ENCODE measurements at regions not wholly inside any gene's neighbourhood (a gene's known extent, or its start where the extent isn't known, plus 50 kb on each side); places are given as distances from the start of the nearest gene placed in this dataset.

DNA sequence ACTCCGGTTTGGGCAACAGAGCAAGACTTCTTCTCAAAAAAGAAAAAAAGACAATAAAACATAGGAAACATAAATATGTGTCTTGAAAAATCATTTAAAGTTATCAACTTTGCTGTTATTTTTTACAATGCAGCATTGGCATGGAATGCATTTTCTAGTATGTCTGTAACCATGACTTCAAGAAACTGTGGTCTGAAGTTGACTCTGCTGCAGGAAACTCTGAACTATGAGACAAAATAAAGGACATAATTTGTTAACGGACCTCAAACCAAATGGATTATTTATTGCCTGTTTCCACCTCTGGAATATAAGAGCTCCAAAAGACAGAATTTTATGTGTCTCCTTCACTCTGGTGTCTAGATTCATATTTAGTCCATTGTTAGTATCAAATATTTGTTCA lies 79.1 kb downstream of the TRIB2 start:
- no peak for DNase-seq (ENCODE audit: low read depth in 2 of 2)

DNA sequence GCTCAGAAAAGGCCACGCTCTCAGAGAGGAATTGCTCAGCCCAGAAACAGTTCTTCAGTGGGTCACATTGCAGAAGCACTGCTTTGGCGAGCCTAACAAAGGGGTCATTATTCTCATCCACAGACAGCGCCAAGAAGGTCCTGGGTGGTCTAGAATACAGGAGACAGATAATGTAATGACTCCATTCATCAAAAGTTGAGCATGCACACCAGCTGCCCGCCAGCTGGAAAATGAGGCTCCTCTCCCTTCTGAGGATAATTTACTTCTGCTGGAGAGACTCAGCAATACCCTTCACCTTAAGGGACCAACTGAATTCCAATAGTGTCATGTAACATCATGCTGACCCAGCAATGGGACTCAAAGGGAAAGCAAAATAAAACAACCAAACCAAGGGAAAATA lies 79.9 kb downstream of the TRIB2 start:
- DNase-seq (ENCODE audit: low read depth in 2 of 2) = no peak

DNA sequence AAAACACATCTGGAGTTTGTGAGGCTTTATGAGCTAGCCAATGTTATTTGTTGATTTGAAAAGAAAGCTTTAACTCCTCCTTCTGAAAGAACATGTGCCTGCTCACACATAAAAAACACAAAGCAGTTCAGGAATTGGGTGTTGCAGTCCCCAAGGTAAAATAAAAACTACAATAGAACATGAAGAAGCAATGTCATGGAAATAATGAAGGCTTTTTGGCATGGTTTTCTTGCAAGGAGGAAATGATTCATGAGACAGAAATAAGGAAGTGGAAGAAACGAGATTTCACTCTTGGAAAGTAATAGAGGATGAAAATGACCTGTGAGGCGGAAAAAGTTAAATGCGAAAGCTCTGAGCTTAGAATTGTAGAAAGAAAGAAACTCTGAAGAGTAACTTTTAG lies 81.1 kb downstream of the TRIB2 start:
- DNase-seq (ENCODE audit: low read depth in 2 of 2) = no peak

DNA sequence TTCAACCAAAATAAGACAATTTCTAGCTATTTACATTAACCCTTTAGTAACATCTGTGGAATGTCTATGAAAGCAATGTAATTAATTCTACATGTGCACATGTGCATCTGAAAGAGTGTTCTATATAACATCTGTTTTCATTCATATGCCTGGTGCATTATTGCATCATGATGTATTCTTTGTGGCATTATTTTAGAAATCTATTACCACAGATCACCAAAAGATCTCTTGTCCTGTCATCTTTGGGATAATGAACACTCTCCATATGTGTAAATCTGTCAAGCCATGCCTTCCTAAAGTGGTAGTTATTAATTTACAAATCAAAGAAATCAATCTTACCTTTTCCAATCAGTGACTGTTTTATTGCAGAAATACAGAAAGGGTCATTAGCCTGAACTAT lies 86.9 kb downstream of the TRIB2 start:
- no peak for DNase-seq (ENCODE audit: low read depth in 2 of 2)

DNA sequence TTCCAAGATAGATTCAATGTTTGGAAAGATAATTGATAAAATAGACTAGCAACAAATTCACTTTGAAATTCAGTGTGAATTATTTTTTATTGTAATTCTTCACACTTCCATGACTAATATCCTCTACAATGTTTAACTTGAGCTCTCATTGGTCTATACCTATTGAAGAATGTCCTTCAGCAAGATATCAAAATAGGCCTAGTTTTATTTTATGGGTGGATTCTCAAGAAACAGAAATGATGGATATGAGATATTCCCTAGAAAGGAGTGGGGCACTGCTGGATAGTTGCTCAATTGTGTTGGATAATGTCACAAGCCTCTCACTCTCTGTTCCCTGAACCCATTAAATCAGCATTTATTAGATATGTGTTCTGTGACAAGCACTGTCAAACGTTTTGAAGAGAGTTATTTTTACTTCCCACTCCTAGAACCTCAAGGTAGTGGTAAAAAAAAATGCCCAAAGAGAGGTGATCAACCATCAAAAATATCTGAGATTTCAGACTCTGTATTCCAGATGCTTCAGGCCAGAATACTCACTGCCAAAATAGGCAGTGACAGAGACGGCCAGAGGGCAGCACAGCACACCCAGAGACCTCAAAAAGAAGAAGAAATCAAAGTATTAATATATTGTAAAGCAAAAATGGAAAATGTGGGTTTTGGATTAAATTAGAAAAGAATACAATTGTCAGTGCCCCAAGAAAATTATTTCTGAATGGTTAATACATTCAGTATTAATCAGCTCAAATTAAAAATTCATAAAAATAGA lies 87.5 kb downstream of the TRIB2 start:
- DNase-seq (ENCODE audit: low read depth in 2 of 2) = no peak

DNA sequence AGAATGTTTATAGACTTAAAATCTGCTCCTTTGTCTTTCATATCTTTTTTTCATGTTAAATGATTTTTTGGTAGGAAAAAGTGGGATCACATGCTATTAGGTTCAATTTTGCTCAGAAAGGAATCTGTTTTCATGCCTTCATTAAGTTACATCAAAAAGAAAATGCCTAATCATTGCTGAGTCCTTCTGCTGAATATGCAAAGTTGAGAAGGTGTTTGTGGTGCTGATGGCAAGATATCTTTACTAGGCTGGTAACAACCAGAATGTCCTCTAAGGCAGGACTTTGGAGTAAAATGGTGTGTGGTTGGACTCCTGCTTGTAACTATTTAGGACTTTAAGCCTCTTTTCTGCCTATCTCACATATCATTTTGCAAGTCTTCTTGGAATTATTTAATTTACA lies 88.3 kb downstream of the TRIB2 start:
- no peak for DNase-seq (ENCODE audit: low read depth in 2 of 2)

DNA sequence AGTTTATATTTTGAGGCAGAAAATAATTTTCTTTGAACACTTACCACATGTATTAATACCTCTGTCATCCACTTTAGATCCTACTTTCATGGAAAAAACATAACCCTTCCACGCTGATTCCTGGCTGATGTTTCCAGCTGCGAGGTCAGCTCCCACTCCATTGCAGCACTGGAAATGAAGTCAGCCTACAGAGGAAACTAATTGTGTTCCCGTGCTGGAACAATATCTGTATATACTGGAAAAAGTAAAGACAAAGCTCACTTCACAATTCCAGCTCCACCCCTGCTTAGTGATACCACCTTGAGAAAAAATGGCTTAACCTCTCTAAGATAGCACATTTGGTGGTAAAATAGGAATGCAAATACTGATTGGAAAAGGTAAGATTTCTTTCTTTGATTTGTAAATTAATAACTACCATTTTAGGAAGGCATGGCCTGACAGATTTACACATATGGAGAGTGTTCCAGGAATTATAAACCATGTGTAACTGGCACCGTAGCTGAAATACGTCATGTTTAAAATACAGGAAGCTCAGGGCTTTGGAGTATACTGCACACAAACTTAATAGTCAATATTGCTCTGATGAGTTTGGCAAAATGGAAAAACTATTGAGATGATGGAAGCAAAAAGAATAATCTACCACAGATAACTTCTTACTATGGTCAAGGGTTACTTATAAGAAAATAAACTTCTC lies 90.0 kb downstream of the TRIB2 start:
- no peak for DNase-seq (ENCODE audit: low read depth in 2 of 2)

DNA sequence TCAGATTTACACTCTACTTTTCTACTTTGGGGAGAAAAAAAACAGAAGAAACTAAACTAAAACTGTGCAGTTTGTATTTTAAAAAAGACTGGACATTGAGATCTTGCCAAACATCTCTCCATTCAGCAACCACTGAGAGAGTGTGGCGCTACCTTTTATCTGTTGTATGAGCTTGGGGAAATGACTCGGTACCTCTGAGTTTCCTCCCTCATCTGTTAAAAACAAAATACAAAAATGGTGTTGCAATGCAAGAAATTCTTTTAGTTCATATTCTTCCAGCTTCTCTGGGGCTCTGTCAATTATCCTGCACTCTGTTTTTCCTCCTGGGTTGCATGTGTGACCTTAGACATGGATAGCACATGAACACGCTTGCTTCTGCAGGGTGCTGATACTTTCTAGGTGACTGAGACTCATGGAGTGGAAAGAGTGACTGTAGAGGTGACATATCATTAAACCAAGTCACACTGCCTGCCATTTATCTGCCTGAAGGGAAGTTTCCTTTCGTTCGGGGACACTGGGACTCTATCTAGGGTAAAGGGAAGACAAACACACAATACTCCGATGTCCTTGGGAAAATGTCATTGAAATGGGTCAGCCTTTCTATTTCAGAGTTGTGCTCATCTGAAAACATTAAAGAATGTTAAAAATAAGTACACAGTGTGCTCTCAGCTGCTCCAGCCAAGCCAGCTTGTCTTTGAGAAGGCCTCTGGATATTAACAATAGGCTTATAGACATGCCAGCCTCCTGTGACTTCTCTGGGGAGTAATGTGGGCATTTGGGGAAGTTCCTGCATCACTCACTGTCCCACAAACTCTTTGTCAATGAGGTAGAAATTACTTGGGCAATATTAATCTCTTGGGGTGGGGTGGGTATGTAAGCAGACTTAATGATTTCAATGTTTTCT lies 91.4 kb downstream of the TRIB2 start:
- no peak for DNase-seq (ENCODE audit: low read depth in 2 of 2)

DNA sequence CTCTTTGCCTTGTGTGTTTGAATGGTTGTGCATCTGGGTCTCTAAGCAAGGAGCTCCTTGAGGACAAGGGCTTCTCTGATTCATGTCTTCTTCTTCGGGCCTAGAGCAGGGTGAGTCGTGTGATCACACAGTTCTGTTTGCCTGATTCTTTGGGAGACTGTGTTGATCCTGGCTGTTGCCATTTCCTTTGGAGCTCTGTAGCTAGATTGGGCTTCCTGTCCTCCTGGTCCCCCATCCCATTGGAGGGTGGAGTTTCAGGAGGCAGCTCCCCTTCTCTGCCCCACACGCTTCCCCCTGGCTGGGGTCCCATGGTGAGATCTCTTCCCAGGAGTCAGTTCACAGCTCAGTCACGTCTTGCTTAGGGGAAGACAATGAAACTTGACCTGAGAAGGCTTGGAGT lies 92.8 kb downstream of the TRIB2 start:
- no peak for DNase-seq (ENCODE audit: low read depth in 2 of 2)

DNA sequence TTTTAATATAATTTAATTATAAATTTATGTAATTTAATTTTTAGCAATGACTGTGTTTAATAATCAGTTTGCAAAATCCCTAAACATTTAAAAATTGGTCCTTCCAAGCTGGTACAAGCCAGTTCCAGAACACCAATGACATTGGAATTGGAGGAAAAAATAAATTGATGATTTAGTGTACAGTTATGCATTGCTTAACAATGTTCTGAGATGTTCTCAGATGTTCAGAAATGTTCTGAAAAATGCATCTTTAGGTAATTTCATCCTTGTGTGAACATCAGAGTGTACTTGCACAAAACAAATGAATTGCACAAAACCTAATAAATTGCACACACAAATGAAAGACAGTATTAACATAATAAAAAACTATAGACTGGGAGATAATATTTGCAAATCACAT lies 95.2 kb downstream of the TRIB2 start:
- no peak for DNase-seq (ENCODE audit: low read depth in 2 of 2)

DNA sequence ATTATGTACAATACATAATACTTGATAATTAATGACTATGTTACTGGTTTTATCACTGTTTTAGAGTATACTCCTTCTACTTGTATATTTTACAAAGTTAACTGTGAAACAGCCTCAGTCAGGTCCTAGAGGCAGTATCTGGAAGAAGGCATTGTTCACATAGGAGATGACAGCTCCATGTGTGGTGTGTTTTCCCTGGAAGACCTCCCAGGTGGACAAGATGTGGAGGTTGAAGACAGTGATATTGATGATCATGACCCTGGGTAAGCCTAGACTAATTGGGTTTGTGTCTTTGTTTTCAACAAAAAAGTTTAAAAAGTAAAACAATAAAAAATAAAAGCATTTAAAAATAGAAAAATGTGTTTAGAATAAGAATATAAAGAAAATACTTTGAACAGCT lies 96.4 kb downstream of the TRIB2 start:
- no peak for DNase-seq (ENCODE audit: low read depth in 2 of 2)

DNA sequence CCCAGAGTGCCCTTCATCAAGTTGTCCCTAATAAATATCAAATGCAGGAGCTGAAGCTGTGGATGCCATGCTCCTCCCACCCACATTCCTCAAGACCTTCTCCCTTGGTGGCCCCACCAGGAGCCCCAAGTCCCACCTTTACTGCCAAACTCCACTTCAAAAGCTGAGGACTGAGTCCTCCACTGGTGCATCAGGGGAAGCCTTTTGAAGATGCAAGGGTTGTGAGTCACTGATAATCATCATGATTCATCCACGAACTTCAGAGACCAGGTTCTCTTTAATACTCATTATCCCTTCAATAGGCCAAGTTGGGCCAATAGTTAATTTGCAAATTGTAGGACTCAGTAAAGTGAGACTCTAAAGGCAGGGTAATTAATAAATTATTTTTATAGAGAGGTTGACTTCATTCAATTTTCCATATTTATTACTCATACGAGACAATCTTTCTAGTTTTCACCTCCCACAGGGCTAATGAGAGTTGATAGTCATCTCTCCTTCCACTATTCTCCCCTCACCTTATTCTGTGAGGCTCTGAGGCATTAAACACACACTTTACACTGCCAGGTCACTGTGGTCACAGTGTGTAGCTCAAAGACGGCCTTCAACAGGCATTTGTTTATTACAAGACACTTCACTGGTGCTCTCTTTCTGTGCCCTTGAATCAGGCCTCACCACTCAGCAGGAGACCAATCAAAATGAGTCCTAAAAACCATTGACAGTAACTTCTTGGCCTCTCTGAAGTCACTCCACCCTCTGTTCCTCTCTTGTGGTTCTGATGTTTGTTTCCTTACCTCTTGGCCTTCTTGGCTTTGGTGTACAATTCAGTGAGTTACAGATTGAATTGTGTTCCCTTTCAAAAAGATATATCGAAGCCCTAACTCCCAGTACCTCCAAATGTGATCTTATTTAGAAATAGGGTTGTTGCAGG lies 99.9 kb downstream of the TRIB2 start:
- DNase-seq (ENCODE audit: low read depth in 2 of 2) = no peak

DNA sequence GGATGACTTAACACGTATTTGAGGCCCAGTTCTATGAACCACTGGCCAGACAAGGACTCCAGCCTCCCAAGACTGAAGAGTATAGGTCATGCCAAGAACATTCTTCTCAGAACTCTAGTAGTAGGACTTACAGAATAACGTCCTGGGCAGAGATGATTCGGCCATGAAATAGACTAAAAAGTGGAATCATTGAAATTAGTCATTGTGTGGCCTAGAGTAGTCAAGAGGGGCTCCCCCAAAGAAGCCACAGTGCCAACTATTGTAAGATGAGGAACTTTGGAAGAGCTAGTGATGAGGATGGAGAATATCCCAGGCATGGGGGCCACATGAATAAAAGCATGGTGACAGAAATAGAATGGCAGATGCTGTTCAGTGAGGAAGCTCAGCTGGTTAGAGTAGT lies 101.1 kb downstream of the TRIB2 start:
- DNase-seq (ENCODE audit: low read depth in 2 of 2) = no peak

DNA sequence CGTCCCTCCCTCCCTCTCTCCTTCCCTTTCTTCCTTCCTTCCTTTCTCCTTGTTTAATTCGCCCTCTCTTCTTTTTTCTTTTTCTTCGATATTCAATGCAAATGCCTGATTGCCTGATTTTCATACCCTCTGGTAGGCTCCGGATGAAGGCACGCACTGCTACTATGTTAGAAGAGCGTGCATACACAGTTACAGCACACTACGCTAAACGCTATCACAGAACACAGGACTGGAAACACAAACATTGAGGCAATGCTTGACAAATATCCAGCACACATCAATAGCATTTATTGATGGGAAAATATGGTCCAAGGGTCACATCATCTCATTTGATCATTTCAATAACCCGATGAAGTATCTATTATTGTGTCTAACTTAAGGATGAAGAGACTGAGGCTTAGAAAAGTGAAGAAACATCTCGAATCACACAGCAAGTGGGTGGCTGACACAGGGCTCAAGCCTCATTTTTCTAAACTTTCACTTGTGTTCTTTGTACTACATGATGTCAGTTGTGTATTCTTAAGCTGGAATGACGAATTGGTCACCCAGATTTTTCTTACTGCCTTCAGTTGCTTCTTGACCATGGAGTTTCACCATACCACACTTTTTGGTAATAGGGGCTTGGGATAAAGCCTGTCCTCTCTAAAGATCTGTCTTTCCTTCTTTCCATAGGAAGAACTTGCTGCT lies 101.8 kb downstream of the TRIB2 start:
- no peak for DNase-seq (ENCODE audit: low read depth in 2 of 2)

DNA sequence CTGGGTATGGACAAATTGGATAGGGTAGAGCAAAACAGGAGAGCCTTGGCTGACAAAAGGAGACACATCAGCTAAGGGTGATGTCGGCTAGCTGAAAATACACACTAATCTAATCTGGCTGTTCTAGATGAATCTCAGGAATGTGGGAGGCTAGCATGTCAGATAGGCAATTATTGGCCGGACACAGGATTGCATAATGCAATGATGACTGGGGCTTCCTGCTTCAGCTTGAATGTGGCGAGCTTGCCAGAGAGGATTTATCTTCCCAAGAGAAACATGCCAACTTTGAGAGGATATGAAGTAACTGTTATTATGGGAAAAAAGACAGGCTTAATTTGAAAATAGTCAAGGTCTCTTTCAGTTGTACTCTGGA lies 102.4 kb downstream of the TRIB2 start:
- DNase-seq (ENCODE audit: low read depth in 2 of 2) = no peak

DNA sequence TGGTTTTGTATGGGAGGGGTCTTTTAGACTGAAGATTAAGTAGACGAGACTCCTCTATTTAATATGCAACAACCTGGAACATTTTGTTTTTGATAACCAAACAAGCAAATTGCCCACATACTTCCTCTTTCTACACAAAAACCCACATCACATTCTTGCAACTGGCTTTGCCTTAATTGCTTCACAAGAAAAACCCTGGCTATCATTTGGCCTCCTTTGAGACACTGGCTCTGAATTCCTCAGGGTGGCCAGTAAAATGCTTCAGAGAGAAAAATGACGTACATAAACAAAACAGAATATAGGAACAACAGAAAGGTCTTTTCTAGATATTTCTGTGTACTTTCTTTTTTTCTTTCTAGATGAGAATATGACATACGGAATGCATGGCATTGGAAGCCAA lies 103.0 kb downstream of the TRIB2 start:
- no peak for DNase-seq (ENCODE audit: low read depth in 2 of 2)

DNA sequence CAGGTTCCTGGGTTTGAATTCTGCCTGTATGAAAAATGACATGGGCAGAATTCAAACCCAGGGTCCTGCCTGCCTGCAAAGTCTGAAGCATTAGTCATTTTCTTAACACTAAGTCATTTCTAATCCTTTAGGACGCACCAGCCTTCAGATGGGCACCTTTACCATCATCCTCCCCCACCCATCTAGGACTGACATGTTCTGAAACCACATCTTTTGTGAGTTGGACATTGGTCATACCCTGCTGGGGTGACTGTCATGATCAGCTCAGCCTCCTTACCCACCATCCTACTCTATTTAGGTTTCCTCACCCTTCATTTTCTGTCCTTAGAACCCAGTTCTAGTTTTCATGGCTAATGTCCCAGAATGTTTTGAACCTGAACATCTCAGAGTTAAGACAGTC lies 104.9 kb downstream of the TRIB2 start:
- no peak for DNase-seq (ENCODE audit: low read depth in 2 of 2)

DNA sequence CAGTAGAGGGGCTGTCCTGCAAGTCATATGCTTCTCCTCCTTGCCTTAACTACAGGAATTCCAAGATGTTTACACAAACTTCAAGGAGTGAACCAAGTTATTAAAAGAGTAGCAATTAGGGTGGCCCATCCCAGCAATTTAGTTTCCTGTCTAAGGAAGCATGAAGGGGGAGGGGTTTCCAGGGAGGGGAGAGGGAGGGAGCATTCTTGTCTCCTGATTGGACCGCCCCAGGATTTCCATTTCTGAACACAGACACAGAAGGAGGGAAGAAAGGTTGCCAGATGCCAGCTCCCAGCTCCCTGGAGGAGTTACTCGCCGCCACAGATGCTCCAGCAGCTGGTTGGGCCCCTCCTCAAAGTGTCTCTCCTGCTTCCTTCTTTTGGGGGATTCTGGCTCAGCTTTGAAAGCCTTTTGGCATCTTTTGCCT lies 107.6 kb downstream of the TRIB2 start:
- DNase-seq (ENCODE audit: low read depth in 2 of 2) = no peak

DNA sequence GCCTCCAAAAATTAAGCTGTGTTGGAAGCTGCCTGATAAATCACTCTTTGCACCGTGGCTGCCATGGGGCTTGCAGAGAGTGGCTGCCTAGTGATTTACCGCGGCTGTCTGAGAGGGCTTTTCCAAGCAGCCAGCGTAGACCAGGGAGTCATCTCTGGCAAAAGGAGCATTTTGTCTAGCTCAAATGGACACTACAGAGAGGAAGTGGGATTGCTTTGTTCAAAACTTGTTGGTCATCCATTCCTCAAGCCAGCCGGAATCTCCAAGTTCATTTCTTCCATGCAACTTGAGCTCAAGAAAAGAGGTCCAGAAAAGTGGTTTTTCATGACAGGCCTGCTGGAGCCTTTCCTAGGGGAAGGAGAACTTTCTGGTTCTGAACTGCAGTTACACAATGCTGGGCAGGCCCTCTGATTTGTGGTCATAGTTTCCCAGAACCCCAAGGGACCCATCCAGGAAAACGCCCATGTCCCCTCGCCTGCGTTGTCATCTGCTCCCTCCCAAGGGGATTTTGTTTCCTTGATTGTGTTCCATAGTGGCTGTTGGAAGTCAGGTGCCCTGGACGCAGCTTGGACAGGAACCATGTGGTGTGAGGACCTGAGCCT lies 108.1 kb downstream of the TRIB2 start:
- DNase-seq (ENCODE audit: low read depth in 2 of 2) = no peak

DNA sequence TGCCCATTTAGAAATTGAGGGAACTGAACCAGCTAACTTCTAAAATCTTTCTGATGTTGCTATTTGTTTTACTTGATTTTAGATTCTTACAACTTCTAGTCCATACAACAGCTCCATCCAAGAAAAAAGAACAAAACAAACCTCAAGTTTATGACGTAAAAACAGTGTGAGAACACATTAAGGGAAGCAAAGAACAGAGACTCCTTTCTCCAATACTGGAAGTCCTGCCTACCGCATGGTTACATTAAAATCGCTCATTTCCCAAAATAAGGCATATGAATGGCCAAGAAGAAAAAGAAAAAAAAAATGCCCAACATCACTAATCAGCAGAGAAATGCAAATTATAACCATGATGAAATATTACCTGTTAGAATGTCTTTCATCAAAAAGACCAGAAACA lies 110.0 kb downstream of the TRIB2 start:
- DNase-seq (ENCODE audit: low read depth in 2 of 2) = no peak

DNA sequence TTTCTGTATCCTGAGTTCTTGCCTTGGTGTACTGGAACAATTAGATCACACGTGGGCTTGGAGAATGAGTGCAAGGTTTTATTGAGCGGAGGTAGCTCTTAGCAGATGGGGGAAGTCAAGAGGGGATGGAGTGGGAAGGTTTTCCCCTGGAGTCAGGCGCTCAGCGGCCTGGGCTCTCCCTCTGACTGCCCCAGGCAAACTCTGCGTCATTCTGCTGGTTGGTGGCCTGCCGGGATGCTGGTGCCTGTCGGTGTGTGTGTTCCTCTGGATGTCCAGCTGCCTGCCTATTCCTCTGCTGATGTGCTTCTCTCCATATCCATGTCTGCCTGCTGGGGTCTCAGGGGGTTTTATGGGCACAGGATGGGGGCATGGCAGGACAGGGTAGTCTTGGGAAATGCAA lies 111.0 kb downstream of the TRIB2 start:
- no peak for DNase-seq (ENCODE audit: low read depth in 2 of 2)
